GM12892 (cell line): ENCODE measurements at regions not wholly inside any gene's neighbourhood (a gene's known extent, or its start where the extent isn't known, plus 50 kb on each side); places are given as distances from the start of the nearest gene placed in this dataset.

Experiments used
- POLR2A ChIP-seq: IDR thresholded peaks from 2 replicates; pipeline ENCODE4 v1.6.1; 2011; ENCODE audit warnings: low read depth, low read length, control low read depth
- POLR2AphosphoS5 ChIP-seq: IDR thresholded peaks from 2 replicates; pipeline ENCODE4 v1.6.1; 2011; ENCODE audit warnings: low read depth, low read length, control low read depth
- TAF1 ChIP-seq: IDR thresholded peaks from 2 replicates; pipeline ENCODE4 v1.6.1; 2011; ENCODE audit warnings: low read depth, mild to moderate bottlenecking, control low read depth, low read length, borderline replicate concordance

DNA sequence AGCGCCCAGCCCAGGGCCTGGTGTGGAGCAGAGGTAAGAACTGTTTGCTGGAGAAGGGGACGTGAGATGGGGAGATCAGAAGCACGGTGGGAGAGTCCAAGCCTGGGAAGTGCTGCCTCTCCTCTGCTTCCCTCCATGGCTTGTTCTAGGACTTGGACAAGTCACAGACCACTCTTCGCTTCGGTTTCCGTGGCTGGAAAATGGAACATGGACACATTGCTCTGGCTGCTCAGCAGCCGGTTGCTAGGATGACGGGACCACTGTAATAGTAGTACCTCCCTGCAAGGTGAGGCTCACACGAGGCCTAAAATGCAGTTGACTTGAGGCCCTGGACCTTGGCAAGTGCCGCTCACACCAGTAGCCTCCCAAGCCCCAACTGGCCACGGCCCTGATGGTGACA lies 175.8 kb upstream of the FSTL4 start:
- TF ChIP-seq POLR2A (no peak), TAF1 (no peak), POLR2AphosphoS5 (no peak)
